ENCODE measurements at regions not wholly inside any gene's neighbourhood (a gene's known extent, or its start where the extent isn't known, plus 50 kb on each side); places are given as distances from the start of the nearest gene placed in this dataset.

DNA sequence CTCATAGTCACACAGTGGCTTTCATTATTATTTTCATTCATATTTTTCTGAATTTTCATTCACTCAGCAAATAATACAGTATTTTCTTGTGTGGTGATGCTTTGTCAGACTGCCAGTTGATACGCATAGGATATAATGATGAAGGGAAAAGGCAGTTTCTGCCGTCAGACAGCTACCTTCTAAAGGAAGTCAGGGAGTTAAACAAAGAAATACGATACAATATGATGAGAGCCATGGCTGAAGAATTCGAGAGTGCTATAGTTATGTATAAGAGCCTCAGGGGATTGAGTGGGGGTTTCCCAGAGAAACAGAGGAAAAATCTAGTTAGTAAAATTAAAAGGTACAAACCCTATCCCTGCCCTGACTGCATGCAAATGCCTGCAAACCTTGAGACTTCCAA, 479.1 kb downstream of the OLFM4 start:
- TF ChIP-seq, protein P1, sequence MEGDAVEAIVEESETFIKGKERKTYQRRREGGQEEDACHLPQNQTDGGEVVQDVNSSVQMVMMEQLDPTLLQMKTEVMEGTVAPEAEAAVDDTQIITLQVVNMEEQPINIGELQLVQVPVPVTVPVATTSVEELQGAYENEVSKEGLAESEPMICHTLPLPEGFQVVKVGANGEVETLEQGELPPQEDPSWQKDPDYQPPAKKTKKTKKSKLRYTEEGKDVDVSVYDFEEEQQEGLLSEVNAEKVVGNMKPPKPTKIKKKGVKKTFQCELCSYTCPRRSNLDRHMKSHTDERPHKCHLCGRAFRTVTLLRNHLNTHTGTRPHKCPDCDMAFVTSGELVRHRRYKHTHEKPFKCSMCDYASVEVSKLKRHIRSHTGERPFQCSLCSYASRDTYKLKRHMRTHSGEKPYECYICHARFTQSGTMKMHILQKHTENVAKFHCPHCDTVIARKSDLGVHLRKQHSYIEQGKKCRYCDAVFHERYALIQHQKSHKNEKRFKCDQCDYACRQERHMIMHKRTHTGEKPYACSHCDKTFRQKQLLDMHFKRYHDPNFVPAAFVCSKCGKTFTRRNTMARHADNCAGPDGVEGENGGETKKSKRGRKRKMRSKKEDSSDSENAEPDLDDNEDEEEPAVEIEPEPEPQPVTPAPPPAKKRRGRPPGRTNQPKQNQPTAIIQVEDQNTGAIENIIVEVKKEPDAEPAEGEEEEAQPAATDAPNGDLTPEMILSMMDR (optimal IDR thresholded peaks at IDR 0.05 in 1 of 3, IDR thresholded peaks at IDR 0.05 in 1 of 3, conservative IDR thresholded peaks at IDR 0.05 in 1 of 3; ENCODE audit: extremely low read depth in 1 of 3, insufficient read depth in 2 of 3, low read length in 3 of 3) = no peak
- no peak for TF ChIP-seq EZH2 (IDR thresholded peaks at IDR 0.05; ENCODE audit: low read length)
